H1 (cell line): ENCODE measurements at regions not wholly inside any gene's neighbourhood (a gene's known extent, or its start where the extent isn't known, plus 50 kb on each side); places are given as distances from the start of the nearest gene placed in this dataset.

Experiments
- ASH2L ChIP-seq: fragments of 200-600, 300-600 bp; sonication (generic); IDR thresholded peaks from one replicate; pipeline ENCODE4 v1.7.1; 2017; ENCODE audit warnings: low read length
- CHD7 ChIP-seq: fragments of 300-600 bp; sonication (generic); IDR thresholded peaks from 2 replicates; pipeline ENCODE4 v1.7.1; 2012; ENCODE audit warnings: low read length, moderate library complexity, mild to moderate bottlenecking, inconsistent platforms; ENCODE audit not compliant: insufficient replicate concordance
- CTCF ChIP-seq, 3 experiments: IDR thresholded peaks; 1 replicate in 2 of 3; 2 replicates in 1 of 3; pipeline versions ENCODE4 v1.5.1 to v1.6.1; 2011; ENCODE audit warnings: low read length in 3 of 3, mild to moderate bottlenecking in 3 of 3, inconsistent platforms in 2 of 3, low read depth in 1 of 3, moderate library complexity in 1 of 3; ENCODE audit not compliant: insufficient read depth in 1 of 3; ENCODE audit errors: control extremely low read depth in 1 of 3
- JUN ChIP-seq: IDR thresholded peaks from 2 replicates; pipeline ENCODE4 v1.6.1; 2011; ENCODE audit warnings: low read depth, mild to moderate bottlenecking, improper control_type of control experiment, low read length
- SP1 ChIP-seq: IDR thresholded peaks from 2 replicates; pipeline ENCODE4 v1.6.1; 2011; ENCODE audit warnings: low read depth, low read length

GRCh38 chr10:119996944-119997343 is 104.4 kb downstream of the SEC23IP start (continued):
- TF ChIP-seq CHD7, result no peak
- TF ChIP-seq ASH2L, result no peak
- no peak for TF ChIP-seq CTCF (IDR thresholded peaks at IDR 0.05; ENCODE audit: control extremely low read depth in 1 of 3, insufficient read depth in 1 of 3, low read depth in 1 of 3, low read length in 3 of 3)
- no peak for TF ChIP-seq SP1
- no peak for TF ChIP-seq JUN
